CD14-positive monocyte (primary cell): ENCODE measurements at regions not wholly inside any gene's neighbourhood (a gene's known extent, or its start where the extent isn't known, plus 50 kb on each side); places are given as distances from the start of the nearest gene placed in this dataset.

ENCODE experiments used
- DNase-seq, 3 donors: peaks; one replicate each; pipeline ENCODE4 v3.0.0-alpha.2; 2011 to 2022
- H2AFZ ChIP-seq: 2 replicates; pipeline ENCODE4 v1.6.0; 2012; ENCODE audit warnings: mild to moderate bottlenecking, low read depth, low read length, inconsistent platforms; ENCODE audit not compliant: insufficient read depth, poor library complexity, severe bottlenecking
- H3K27ac ChIP-seq, 2 donors: 1 replicate in 1 of 2; 2 replicates in 1 of 2; pipeline ENCODE4 v1.5.1; 2012 to 2013; ENCODE audit warnings: low read length in 2 of 2, control low read depth in 1 of 2, inconsistent platforms in 1 of 2, low read depth in 1 of 2, mild to moderate bottlenecking in 1 of 2
- H3K27me3 ChIP-seq, 2 donors: one replicate each; pipeline versions ENCODE4 v1.6.0 to v1.6.1; 2011 to 2013; ENCODE audit warnings: low read length in 2 of 2; ENCODE audit not compliant: control insufficient read depth in 2 of 2, insufficient read depth in 2 of 2
- H3K36me3 ChIP-seq, 2 donors: replicated peaks in 1 of 2; 1 replicate in 1 of 2; 2 replicates in 1 of 2; pipeline versions ENCODE4 v1.5.1 to v1.6.1; 2012 to 2013; ENCODE audit warnings: low read length in 2 of 2, control low read depth in 1 of 2, inconsistent platforms in 1 of 2, mild to moderate bottlenecking in 1 of 2; ENCODE audit not compliant: insufficient read depth in 2 of 2, control insufficient read depth in 1 of 2
- H3K4me1 ChIP-seq, 2 donors: 1 replicate in 1 of 2; 2 replicates in 1 of 2; pipeline versions ENCODE4 v1.5.1 to v1.6.1; 2012 to 2013; ENCODE audit warnings: low read length in 2 of 2, control low read depth in 1 of 2, inconsistent platforms in 1 of 2, mild to moderate bottlenecking in 1 of 2, moderate library complexity in 1 of 2; ENCODE audit not compliant: insufficient read depth in 2 of 2, control insufficient read depth in 1 of 2
- H3K4me2 ChIP-seq: replicated peaks from 2 replicates; pipeline ENCODE3; 2012; ENCODE audit warnings: low read length, moderate library complexity, mild to moderate bottlenecking; ENCODE audit not compliant: poor library complexity, severe bottlenecking; ENCODE audit errors: extremely low read depth
- H3K4me3 ChIP-seq, 3 experiments: fragments of 200-600 bp in 1 of 3; sonication (generic) in 1 of 3; replicated peaks in 1 of 3; 1 replicate in 2 of 3; 2 replicates in 1 of 3; pipeline ENCODE4 v1.5.1; 2011 to 2013; ENCODE audit warnings: low read length in 3 of 3, mild to moderate bottlenecking in 3 of 3, control low read depth in 2 of 3, low read depth in 2 of 3, inconsistent platforms in 1 of 3, moderate library complexity in 1 of 3
- H3K79me2 ChIP-seq: 2 replicates; pipeline ENCODE4 v1.6.0; 2012; ENCODE audit warnings: mild to moderate bottlenecking, control low read depth, inconsistent platforms, low read length, moderate library complexity; ENCODE audit not compliant: insufficient read depth
- H3K9ac ChIP-seq: 2 replicates; pipeline ENCODE4 v1.6.0; 2017; ENCODE audit warnings: low read length, mild to moderate bottlenecking; ENCODE audit not compliant: insufficient read depth, poor library complexity, severe bottlenecking
- H3K9me3 ChIP-seq, 2 donors: replicated peaks in 1 of 2; 1 replicate in 1 of 2; 2 replicates in 1 of 2; pipeline versions ENCODE4 v1.5.1 to v1.6.1; 2012 to 2013; ENCODE audit warnings: low read length in 2 of 2, control low read depth in 1 of 2; ENCODE audit not compliant: control insufficient read depth in 1 of 2, insufficient read depth in 1 of 2
- H4K20me1 ChIP-seq: 2 replicates; pipeline ENCODE4 v1.6.0; 2012; ENCODE audit warnings: mild to moderate bottlenecking, low read length, control low read depth, moderate library complexity; ENCODE audit not compliant: insufficient read depth
- H3K27ac Mint-ChIP-seq, 7 donors: one replicate each; pipeline ENCODE4 v1.8.0; 2020; ENCODE audit warnings: mild to moderate bottlenecking in 7 of 7, mixed read lengths in 7 of 7, moderate library complexity in 6 of 7, inconsistent platforms in 2 of 7
- H3K27me3 Mint-ChIP-seq, 3 donors: one replicate each; pipeline ENCODE4 v1.8.0; 2021 to 2022; ENCODE audit warnings: low read depth in 3 of 3, mild to moderate bottlenecking in 3 of 3, mixed read lengths in 3 of 3, moderate library complexity in 3 of 3, inconsistent platforms in 1 of 3
- H3K36me3 Mint-ChIP-seq, 2 donors: one replicate each; pipeline ENCODE4 v1.8.0; 2020; ENCODE audit warnings: mixed read lengths in 2 of 2, inconsistent platforms in 1 of 2, mild to moderate bottlenecking in 1 of 2
- H3K4me1 Mint-ChIP-seq: one replicate; pipeline ENCODE4 v1.8.0; 2020; ENCODE audit warnings: mild to moderate bottlenecking, mixed read lengths
- H3K4me3 Mint-ChIP-seq, 2 donors: one replicate each; pipeline ENCODE4 v1.8.0; 2020; ENCODE audit warnings: mild to moderate bottlenecking in 2 of 2, mixed read lengths in 2 of 2, moderate library complexity in 1 of 2
- H3K9me3 Mint-ChIP-seq, 7 donors: one replicate each; pipeline ENCODE4 v1.8.0; 2020 to 2022; ENCODE audit warnings: mixed read lengths in 7 of 7, mild to moderate bottlenecking in 6 of 7, moderate library complexity in 6 of 7, inconsistent platforms in 2 of 7
- CTCF ChIP-seq: fragments of 200-600 bp; IDR thresholded peaks from one replicate; pipeline ENCODE4 v1.8.0; 2022; ENCODE audit warnings: antibody characterized with exemption, mild to moderate bottlenecking
- WGBS: methylation state at CpG from one replicate; pipeline ENCODE4 v1.1.5; 2013; ENCODE audit warnings: missing lambda C conversion rate; ENCODE audit not compliant: insufficient coverage; 5-methylcytosine and 5-hydroxymethylcytosine counted together
- intact Hi-C, 2 donors: fragments of 100-400 bp; cut with micrococcal nuclease; formaldehyde crosslinking; loops; one replicate each; pipeline versions ENCODE4 v1.15.0 to v1.15.1; 2023

- intact Hi-C loops = no loop called here
- Histone ChIP-seq H3K27ac (no peak overlapping the region), H3K27me3 (no peaks in the 10 kb centered on the region), H3K4me1 (no peaks in the 10 kb centered on the region), H4K20me1 (no peaks in the 10 kb centered on the region), H3K79me2 (no peaks in the 10 kb centered on the region), H2AFZ (no peak overlapping the region), H3K4me2 (no peak overlapping the region), H3K36me3 (no peaks in the 10 kb centered on the region), H3K9me3 (no peaks in the 10 kb centered on the region), H3K9ac (no peak overlapping the region), H3K4me3 (no peak overlapping the region)
- no peak for DNase-seq
- TF ChIP-seq CTCF = no peak
- Mint-ChIP-seq H3K36me3 (no peaks in the 10 kb centered on the region), H3K9me3 (peaks cover 0 to 3% (median 0%) of the 10 kb centered on the region in 7 donors), H3K27me3 (peaks cover 0 to 7% (median 5%) of the 10 kb centered on the region in 3 donors), H3K27ac (no peak overlapping the region), H3K4me1 (no peaks in the 10 kb centered on the region), H3K4me3 (no peak overlapping the region)
- 97% methylated on average over 6 of the region's 6 CpGs for WGBS
These were observed 288.8 kb downstream of the FOXL1 start for GRCh38 chr16:86866986-86867722.

- peaks cover 0 to 5% (median 0%) of the 10 kb centered on the region in 7 donors for H3K9me3 Mint-ChIP-seq
- Histone ChIP-seq H4K20me1 (no peaks in the 10 kb centered on the region), H3K27ac (no peak overlapping the region), H3K27me3 (no peaks in the 10 kb centered on the region), H2AFZ (no peak overlapping the region), H3K4me1 (no peaks in the 10 kb centered on the region), H3K9me3 (peaks cover 0 to 3% of the 10 kb centered on the region in 2 donors), H3K4me3 (no peak overlapping the region), H3K79me2 (no peaks in the 10 kb centered on the region), H3K9ac (no peak overlapping the region), H3K4me2 (no peak overlapping the region), H3K36me3 (no peaks in the 10 kb centered on the region)
- no peak for DNase-seq
- 87% methylated on average over 3 of the region's 12 CpGs for WGBS
- H3K4me3 Mint-ChIP-seq = no peak overlapping the region
- intact Hi-C loops = no loop called here
- no peak for TF ChIP-seq CTCF
- no peaks in the 10 kb centered on the region for H3K4me1 Mint-ChIP-seq
- H3K27me3 Mint-ChIP-seq = peaks cover 0 to 7% (median 5%) of the 10 kb centered on the region in 3 donors
- no peaks in the 10 kb centered on the region for H3K36me3 Mint-ChIP-seq
- H3K27ac Mint-ChIP-seq = no peak overlapping the region
These were observed 289.7 kb downstream of the FOXL1 start for GRCh38 chr16:86868070-86868469.
